Gastrocnemius medialis (tissue), 4 donors: ENCODE measurements at regions not wholly inside any gene's neighbourhood (a gene's known extent, or its start where the extent isn't known, plus 50 kb on each side); places are given as distances from the start of the nearest gene placed in this dataset.

Experiments used
- ATAC-seq, 2 donors: fragments of 150-250 bp; one replicate each; pipeline ENCODE4 v1.9.1; 2016
- DNase-seq, 2 donors: peaks; one replicate each; pipeline ENCODE4 v3.0.0-alpha.2; 2019
- H3K27ac ChIP-seq, 4 donors: fragments of 200-600 bp; sonication (generic); 1 replicate in 1 of 4; 2 replicates in 3 of 4; pipeline ENCODE4 v1.5.1; 2016 to 2018; ENCODE audit warnings: mild to moderate bottlenecking in 2 of 4, moderate library complexity in 1 of 4
- H3K27me3 ChIP-seq, 3 donors: fragments of 200-600 bp; sonication (generic) in 2 of 3; 1 replicate in 1 of 3; 2 replicates in 2 of 3; pipeline versions ENCODE4 v1.5.1 to v1.6.0; 2016 to 2019; ENCODE audit warnings: mild to moderate bottlenecking in 1 of 3, moderate library complexity in 1 of 3
- H3K36me3 ChIP-seq, 2 donors: fragments of 200-600 bp; sonication (generic) in 1 of 2; one replicate each; pipeline ENCODE4 v1.5.1; 2017 to 2018
- H3K4me1 ChIP-seq, 2 donors: fragments of 200-600 bp; sonication (generic) in 1 of 2; one replicate each; pipeline ENCODE4 v1.5.1; 2016 to 2017; ENCODE audit warnings: mild to moderate bottlenecking in 2 of 2
- H3K4me3 ChIP-seq, 4 donors: fragments of 200-600 bp; sonication (generic) in 3 of 4; 1 replicate in 1 of 4; 2 replicates in 3 of 4; pipeline ENCODE4 v1.5.1; 2016 to 2019; ENCODE audit warnings: mild to moderate bottlenecking in 2 of 4
- H3K9me3 ChIP-seq, 3 donors: fragments of 200-600 bp; sonication (generic) in 2 of 3; 1 replicate in 1 of 3; 2 replicates in 2 of 3; pipeline ENCODE4 v1.5.1; 2016 to 2019
- POLR2A ChIP-seq, 2 donors: fragments of 450-650 bp; IDR thresholded peaks; one replicate each; pipeline ENCODE4 v1.6.1; 2017; ENCODE audit warnings: antibody characterized with exemption in 2 of 2, mild to moderate bottlenecking in 2 of 2, moderate library complexity in 2 of 2
- in situ Hi-C, 4 donors: fragments of 200-750 bp; cut with MboI; loops; one replicate each; pipeline versions ENCODE4 v1.15.0 to v1.8.0; 2017; ENCODE audit warnings: low sequenced_read_pairs in 4 of 4
- intact Hi-C: fragments of 100-400 bp; cut with DNase I; formaldehyde crosslinking; loops from one replicate; pipeline ENCODE4 v1.15.1; 2023; ENCODE audit warnings: low total_unique reads
- TF ChIP-seq, protein P1 (sequence below), 5 experiments: fragments of 450-650 bp in 3 of 5; fragments of 200-600 bp in 2 of 5; sonication (generic) in 2 of 5; IDR thresholded peaks in 4 of 5; conservative IDR thresholded peaks in 1 of 5; 1 replicate in 4 of 5; 2 replicates in 1 of 5; pipeline ENCODE4 v1.5.1; 2016 to 2019; ENCODE audit warnings: antibody characterized with exemption in 5 of 5, mild to moderate bottlenecking in 3 of 5, moderate library complexity in 3 of 5

- Histone ChIP-seq H3K4me1 (no peaks in the 10 kb centered on the region), H3K36me3 (no peaks in the 10 kb centered on the region), H3K9me3 (no peaks in the 10 kb centered on the region), H3K27me3 (no peaks in the 10 kb centered on the region), H3K4me3 (no peak overlapping the region), H3K27ac (no peak overlapping the region)
- ATAC-seq (no peak), DNase-seq (no peak)
- intact Hi-C loops (no loop called here), in situ Hi-C loops (no loop called here)
- TF ChIP-seq, protein P1, sequence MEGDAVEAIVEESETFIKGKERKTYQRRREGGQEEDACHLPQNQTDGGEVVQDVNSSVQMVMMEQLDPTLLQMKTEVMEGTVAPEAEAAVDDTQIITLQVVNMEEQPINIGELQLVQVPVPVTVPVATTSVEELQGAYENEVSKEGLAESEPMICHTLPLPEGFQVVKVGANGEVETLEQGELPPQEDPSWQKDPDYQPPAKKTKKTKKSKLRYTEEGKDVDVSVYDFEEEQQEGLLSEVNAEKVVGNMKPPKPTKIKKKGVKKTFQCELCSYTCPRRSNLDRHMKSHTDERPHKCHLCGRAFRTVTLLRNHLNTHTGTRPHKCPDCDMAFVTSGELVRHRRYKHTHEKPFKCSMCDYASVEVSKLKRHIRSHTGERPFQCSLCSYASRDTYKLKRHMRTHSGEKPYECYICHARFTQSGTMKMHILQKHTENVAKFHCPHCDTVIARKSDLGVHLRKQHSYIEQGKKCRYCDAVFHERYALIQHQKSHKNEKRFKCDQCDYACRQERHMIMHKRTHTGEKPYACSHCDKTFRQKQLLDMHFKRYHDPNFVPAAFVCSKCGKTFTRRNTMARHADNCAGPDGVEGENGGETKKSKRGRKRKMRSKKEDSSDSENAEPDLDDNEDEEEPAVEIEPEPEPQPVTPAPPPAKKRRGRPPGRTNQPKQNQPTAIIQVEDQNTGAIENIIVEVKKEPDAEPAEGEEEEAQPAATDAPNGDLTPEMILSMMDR (IDR thresholded peaks at IDR 0.05 in 4 of 5, conservative IDR thresholded peaks at IDR 0.05 in 1 of 5), result no peak
- TF ChIP-seq POLR2A (IDR thresholded peaks at IDR 0.05), result no peak
These were observed 452.6 kb downstream of the ZNF536 start for GRCh38 chr19:30824809-30825208.

DNA sequence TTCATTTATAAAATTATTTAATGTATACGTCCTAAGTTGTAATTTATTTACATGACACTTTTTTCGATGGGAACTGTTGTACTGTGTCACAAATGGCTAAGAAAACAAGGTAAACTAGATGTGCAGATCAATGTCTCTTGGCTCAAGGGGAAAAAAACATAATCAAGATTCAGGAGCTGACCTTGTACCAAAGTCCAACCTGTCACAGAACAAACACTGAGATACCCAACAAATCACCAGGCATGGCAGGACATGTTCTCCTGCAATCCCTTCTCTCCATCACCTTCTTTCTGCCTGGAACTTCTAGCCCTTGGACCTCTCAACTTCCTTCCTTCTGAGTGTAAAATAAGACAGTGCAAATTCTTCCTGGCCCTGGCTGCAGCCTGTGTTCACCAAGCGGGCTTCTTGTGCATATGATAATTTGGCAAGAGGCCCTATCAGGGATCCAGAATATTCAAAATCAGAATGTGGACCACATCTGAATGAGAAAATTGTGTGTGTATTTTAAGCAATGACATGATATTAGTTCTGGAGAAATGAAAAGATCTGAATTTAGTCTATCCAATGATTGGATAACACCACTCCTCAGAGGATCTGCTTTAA is 445.9 kb downstream of the ZNF536 start:
- ATAC-seq (no peak), DNase-seq (no peak)
- H3K27ac ChIP-seq, result no peak overlapping the region
- H3K4me1 ChIP-seq, result no peaks in the 10 kb centered on the region
- no peaks in the 10 kb centered on the region for H3K27me3 ChIP-seq
- no peaks in the 10 kb centered on the region for H3K9me3 ChIP-seq
- in situ Hi-C loops, result no loop called here
- intact Hi-C loops, result no loop called here
- H3K36me3 ChIP-seq, result no peaks in the 10 kb centered on the region
- H3K4me3 ChIP-seq, result no peak overlapping the region
- TF ChIP-seq, protein P1 (IDR thresholded peaks at IDR 0.05 in 4 of 5, conservative IDR thresholded peaks at IDR 0.05 in 1 of 5), result no peak
- no peak for TF ChIP-seq POLR2A (IDR thresholded peaks at IDR 0.05)

GRCh38 chr19:30817197-30817596 is 445.0 kb downstream of the ZNF536 start:
- no peaks in the 10 kb centered on the region for H3K27me3 ChIP-seq
- no peak overlapping the region for H3K4me3 ChIP-seq
- in situ Hi-C loops, result no loop called here
- no peaks in the 10 kb centered on the region for H3K36me3 ChIP-seq
- DNase-seq (no peak), ATAC-seq (no peak)
- H3K4me1 ChIP-seq, result no peaks in the 10 kb centered on the region
- no peaks in the 10 kb centered on the region for H3K9me3 ChIP-seq
- TF ChIP-seq POLR2A (IDR thresholded peaks at IDR 0.05), result no peak
- TF ChIP-seq, protein P1 (IDR thresholded peaks at IDR 0.05 in 4 of 5, conservative IDR thresholded peaks at IDR 0.05 in 1 of 5), result no peak
- no peak overlapping the region for H3K27ac ChIP-seq
- intact Hi-C loops, result no loop called here

DNA sequence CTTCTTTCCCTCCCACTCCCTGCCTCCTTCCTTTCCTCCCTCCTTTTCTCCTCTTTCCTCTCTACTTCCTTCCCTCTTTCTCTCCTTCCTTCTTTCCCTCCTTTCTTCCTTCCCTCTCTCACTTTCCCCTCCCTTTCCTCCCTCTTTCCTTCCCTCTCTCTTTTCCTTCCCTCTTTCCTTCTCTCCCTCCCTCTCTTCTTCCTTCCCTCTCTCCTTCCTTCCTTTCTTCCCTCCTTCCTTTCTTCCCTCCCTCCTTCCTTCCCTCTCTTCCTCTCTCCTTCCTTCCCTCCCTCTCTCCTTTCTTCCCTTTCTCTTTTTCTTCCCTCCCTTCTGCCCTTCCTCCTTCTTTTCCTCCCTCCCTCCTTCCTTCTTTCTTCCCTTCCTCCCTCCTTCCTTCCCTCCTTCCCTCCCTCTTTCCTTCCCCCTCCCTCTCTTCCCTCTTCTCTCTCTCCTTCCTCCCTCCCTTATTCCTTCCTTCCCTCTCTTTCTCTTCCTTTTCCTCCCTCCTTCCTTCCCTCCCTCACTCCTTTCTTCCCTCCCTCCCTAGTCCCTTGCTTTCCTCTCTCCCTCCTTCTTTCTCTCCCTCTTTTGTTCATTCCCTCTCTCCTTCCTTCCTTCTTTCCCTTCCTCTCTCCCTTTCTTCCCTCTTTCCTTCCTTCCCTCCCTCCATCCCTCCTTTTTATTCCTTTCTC is 443.9 kb downstream of the ZNF536 start:
- in situ Hi-C loops, result no loop called here
- no peaks in the 10 kb centered on the region for H3K27me3 ChIP-seq
- intact Hi-C loops, result no loop called here
- no peaks in the 10 kb centered on the region for H3K9me3 ChIP-seq
- ATAC-seq, result no peak
- DNase-seq, result no peak
- TF ChIP-seq, protein P1 (IDR thresholded peaks at IDR 0.05 in 4 of 5, conservative IDR thresholded peaks at IDR 0.05 in 1 of 5), result no peak
- TF ChIP-seq POLR2A (IDR thresholded peaks at IDR 0.05), result no peak
- H3K27ac ChIP-seq, result no peak overlapping the region
- H3K4me3 ChIP-seq, result no peak overlapping the region
- H3K4me1 ChIP-seq, result no peaks in the 10 kb centered on the region
- H3K36me3 ChIP-seq, result no peaks in the 10 kb centered on the region
